Mesenchymal stem cell (in vitro differentiated cells and primary cell): ENCODE measurements at regions not wholly inside any gene's neighbourhood (a gene's known extent, or its start where the extent isn't known, plus 50 kb on each side); places are given as distances from the start of the nearest gene placed in this dataset.

Experiments used
- DNase-seq: peaks from one replicate; pipeline ENCODE4 v3.0.0-alpha.2; 2013
- H2AFZ ChIP-seq: one replicate; pipeline ENCODE4 v1.6.1; 2013; ENCODE audit warnings: low read depth, mild to moderate bottlenecking, control low read depth, inconsistent platforms, low read length, moderate library complexity
- H2AK5ac ChIP-seq: 2 replicates; pipeline ENCODE4 v1.6.1; 2013; ENCODE audit warnings: low read length, moderate library complexity, mild to moderate bottlenecking, inconsistent platforms; ENCODE audit not compliant: severe bottlenecking
- H2BK120ac ChIP-seq: one replicate; pipeline ENCODE4 v1.6.1; 2013; ENCODE audit warnings: low read depth, mild to moderate bottlenecking, inconsistent platforms, low read length, moderate library complexity
- H2BK12ac ChIP-seq, 2 experiments: one replicate each; pipeline ENCODE4 v1.6.1; 2013; ENCODE audit warnings: inconsistent platforms in 2 of 2, low read length in 2 of 2, mild to moderate bottlenecking in 2 of 2, moderate library complexity in 2 of 2, control low read depth in 1 of 2
- H2BK15ac ChIP-seq: one replicate; pipeline ENCODE4 v1.6.1; 2013; ENCODE audit warnings: mild to moderate bottlenecking, low read depth, inconsistent platforms; ENCODE audit not compliant: poor library complexity, severe bottlenecking
- H2BK5ac ChIP-seq: 2 replicates; pipeline ENCODE4 v1.6.1; 2013; ENCODE audit warnings: low read depth, mild to moderate bottlenecking, low read length, control low read depth, inconsistent platforms; ENCODE audit not compliant: poor library complexity, severe bottlenecking
- H3K14ac ChIP-seq, 2 experiments: one replicate each; pipeline ENCODE4 v1.6.1; 2013; ENCODE audit warnings: inconsistent platforms in 2 of 2, low read length in 2 of 2, control low read depth in 1 of 2, mild to moderate bottlenecking in 1 of 2, moderate library complexity in 1 of 2
- H3K18ac ChIP-seq, 2 experiments: one replicate each; pipeline ENCODE4 v1.6.1; 2013; ENCODE audit warnings: inconsistent platforms in 2 of 2, low read length in 2 of 2, control low read depth in 1 of 2, low read depth in 1 of 2, mild to moderate bottlenecking in 1 of 2
- H3K23ac ChIP-seq, 2 experiments: one replicate each; pipeline ENCODE4 v1.6.1; 2013; ENCODE audit warnings: inconsistent platforms in 2 of 2, low read length in 2 of 2, mild to moderate bottlenecking in 2 of 2, moderate library complexity in 2 of 2, control low read depth in 1 of 2
- H3K27ac ChIP-seq: 2 replicates; pipeline ENCODE4 v1.5.1; 2013; ENCODE audit warnings: mild to moderate bottlenecking, moderate library complexity, low read length, control low read depth, inconsistent platforms; ENCODE audit not compliant: poor library complexity, severe bottlenecking
- H3K27me3 ChIP-seq, 2 experiments: 2 replicates each; pipeline versions ENCODE4 v1.6.1 to v1.7.0; 2013; ENCODE audit warnings: low read length in 2 of 2, mild to moderate bottlenecking in 2 of 2, moderate library complexity in 2 of 2, control low read depth in 1 of 2, inconsistent platforms in 1 of 2; ENCODE audit not compliant: control insufficient read depth in 1 of 2, insufficient read depth in 1 of 2
- H3K36me3 ChIP-seq, 2 experiments: 2 replicates each; pipeline versions ENCODE4 v1.6.1 to v1.7.0; 2013; ENCODE audit warnings: low read length in 2 of 2, control low read depth in 1 of 2, inconsistent platforms in 1 of 2, low read depth in 1 of 2, mild to moderate bottlenecking in 1 of 2; ENCODE audit not compliant: insufficient read depth in 2 of 2, control insufficient read depth in 1 of 2
- H3K4ac ChIP-seq, 2 experiments: one replicate each; pipeline ENCODE4 v1.6.1; 2013; ENCODE audit warnings: inconsistent platforms in 2 of 2, low read length in 2 of 2, mild to moderate bottlenecking in 2 of 2, moderate library complexity in 2 of 2, control low read depth in 1 of 2, low read depth in 1 of 2
- H3K4me1 ChIP-seq: 2 replicates; pipeline ENCODE4 v1.6.1; 2013; ENCODE audit warnings: low read depth, low read length, control low read depth; ENCODE audit not compliant: control insufficient read depth, insufficient read depth
- H3K4me2 ChIP-seq: 2 replicates; pipeline ENCODE4 v1.6.1; 2013; ENCODE audit warnings: low read length, mild to moderate bottlenecking, inconsistent platforms; ENCODE audit not compliant: poor library complexity, severe bottlenecking
- H3K4me3 ChIP-seq, 2 experiments: 2 replicates each; pipeline versions ENCODE4 v1.5.1 to v1.7.0; 2013; ENCODE audit warnings: low read length in 2 of 2, mild to moderate bottlenecking in 2 of 2, control low read depth in 1 of 2, low read depth in 1 of 2; ENCODE audit not compliant: insufficient read depth in 1 of 2
- H3K79me1 ChIP-seq: replicated peaks from 2 replicates; pipeline ENCODE4 v1.6.1; 2013; ENCODE audit warnings: mild to moderate bottlenecking, control low read depth, low read length, inconsistent platforms; ENCODE audit not compliant: poor library complexity, severe bottlenecking
- H3K9ac ChIP-seq: 2 replicates; pipeline ENCODE4 v1.7.0; 2013; ENCODE audit warnings: mild to moderate bottlenecking, low read length, moderate library complexity
- H3K9me3 ChIP-seq: 2 replicates; pipeline ENCODE4 v1.7.0; 2013; ENCODE audit warnings: mild to moderate bottlenecking, low read length; ENCODE audit not compliant: control insufficient read depth
- H4K8ac ChIP-seq: one replicate; pipeline ENCODE4 v1.6.1; 2013; ENCODE audit warnings: inconsistent platforms, mild to moderate bottlenecking, low read length, moderate library complexity
- H4K91ac ChIP-seq: one replicate; pipeline ENCODE4 v1.6.1; 2013; ENCODE audit warnings: mild to moderate bottlenecking, low read length, inconsistent platforms
- WGBS: methylation state at CpG from one replicate; pipeline ENCODE4 v1.1.7; 2013; ENCODE audit warnings: mixed read lengths; 5-methylcytosine and 5-hydroxymethylcytosine counted together

GRCh38 chr5:109522404-109522803, 112.6 kb upstream of the PJA2 start:
- no peak overlapping the region for H2AFZ ChIP-seq
- WGBS = no CpG with 5 or more reads among the region's 1 CpG

DNA sequence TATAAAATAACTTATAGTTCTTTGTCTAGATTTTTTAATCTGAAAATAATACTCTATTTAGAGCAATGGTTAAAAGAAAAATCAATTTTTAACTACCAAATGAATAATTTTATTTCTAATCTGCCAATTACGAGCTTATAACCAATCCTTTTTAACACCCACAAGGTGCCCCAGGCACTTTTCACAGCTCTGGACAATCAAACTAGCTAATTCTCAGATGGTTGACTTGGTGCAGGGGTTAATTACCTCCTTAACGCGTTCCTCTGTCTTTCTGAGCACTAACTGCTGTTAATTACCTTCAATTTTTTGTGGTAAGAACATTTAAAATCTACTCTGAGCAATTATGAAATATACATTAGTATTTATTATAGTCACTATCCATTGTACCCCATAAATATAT, 109.6 kb upstream of the PJA2 start:
- no peak overlapping the region for H3K23ac ChIP-seq
- H2BK12ac ChIP-seq = no peak overlapping the region
- H4K8ac ChIP-seq = no peak overlapping the region
- no peak overlapping the region for H2BK15ac ChIP-seq
- H3K4me1 ChIP-seq = no peaks in the 10 kb centered on the region
- DNase-seq = no peak
- no peaks in the 10 kb centered on the region for H3K36me3 ChIP-seq
- no peak overlapping the region for H2AFZ ChIP-seq
- no peak overlapping the region for H2BK120ac ChIP-seq
- no peak overlapping the region for H3K4ac ChIP-seq
- no peak overlapping the region for H3K14ac ChIP-seq
- H2AK5ac ChIP-seq = no peak overlapping the region
- no peak overlapping the region for H3K18ac ChIP-seq
- H2BK5ac ChIP-seq = no peak overlapping the region
- no peak overlapping the region for H3K4me2 ChIP-seq
- no peak overlapping the region for H3K27ac ChIP-seq
- no peak overlapping the region for H3K9ac ChIP-seq
- WGBS = 100% methylated on average over 1 of the region's 3 CpGs
- no peaks in the 10 kb centered on the region for H3K79me1 ChIP-seq
- H3K9me3 ChIP-seq = no peaks in the 10 kb centered on the region
- no peaks in the 10 kb centered on the region for H3K27me3 ChIP-seq
- H4K91ac ChIP-seq = no peak overlapping the region
- H3K4me3 ChIP-seq = no peak overlapping the region

More at GRCh38 chr5:109522404-109522803, 112.6 kb upstream of the PJA2 start:
- no peak overlapping the region for H3K4me2 ChIP-seq
- no peak overlapping the region for H2BK15ac ChIP-seq
- no peak overlapping the region for H3K4ac ChIP-seq
- H3K9me3 ChIP-seq = no peaks in the 10 kb centered on the region
- no peak overlapping the region for H3K23ac ChIP-seq
- H3K14ac ChIP-seq = no peak overlapping the region
- H3K27ac ChIP-seq = no peak overlapping the region
- H3K27me3 ChIP-seq = no peaks in the 10 kb centered on the region
- H3K4me3 ChIP-seq = no peak overlapping the region
- H2AK5ac ChIP-seq = no peak overlapping the region
- no peak overlapping the region for H2BK120ac ChIP-seq
- H4K8ac ChIP-seq = no peak overlapping the region
- H3K9ac ChIP-seq = no peak overlapping the region
- no peak for DNase-seq
- H2BK5ac ChIP-seq = no peak overlapping the region
- H3K36me3 ChIP-seq = no peaks in the 10 kb centered on the region
- H3K4me1 ChIP-seq = no peaks in the 10 kb centered on the region
- H3K18ac ChIP-seq = no peak overlapping the region
- no peaks in the 10 kb centered on the region for H3K79me1 ChIP-seq
- H2BK12ac ChIP-seq = no peak overlapping the region
- H4K91ac ChIP-seq = no peak overlapping the region

DNA sequence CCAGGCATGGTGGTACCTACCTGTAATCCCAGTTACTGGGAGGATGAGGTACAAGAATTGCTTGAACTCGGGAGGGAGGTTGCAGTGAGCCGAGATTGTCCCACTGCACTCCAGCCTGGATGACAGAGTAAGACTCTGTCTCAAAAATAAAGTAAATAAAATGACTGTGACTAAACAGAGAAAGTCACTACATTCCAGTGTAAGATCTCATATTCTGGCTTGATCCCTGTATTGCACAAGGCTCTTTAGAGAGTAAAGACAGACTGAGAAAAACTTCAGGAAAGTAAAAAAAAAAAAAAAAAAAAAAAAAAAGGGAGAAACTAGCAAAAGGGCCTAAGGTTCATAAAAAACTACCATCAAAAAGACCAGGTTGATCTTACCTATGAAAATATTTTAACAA, 106.6 kb upstream of the PJA2 start:
- DNase-seq = peak; percentile 62
- Histone ChIP-seq H3K4me1 (no peaks in the 10 kb centered on the region), H4K91ac (no peak overlapping the region), H2AFZ (no peak overlapping the region), H3K79me1 (no peaks in the 10 kb centered on the region), H3K9ac (peak overlapping the region; percentile 16), H2BK120ac (no peak overlapping the region), H3K36me3 (no peaks in the 10 kb centered on the region), H3K4ac (no peak overlapping the region), H3K23ac (no peak overlapping the region), H3K14ac (no peak overlapping the region), H3K9me3 (no peaks in the 10 kb centered on the region), H4K8ac (no peak overlapping the region), H3K27ac (no peak overlapping the region), H3K4me3 (no peak overlapping the region), H2AK5ac (no peak overlapping the region), H2BK5ac (no peak overlapping the region), H3K18ac (no peak overlapping the region), H2BK12ac (no peak overlapping the region), H3K4me2 (no peak overlapping the region), H3K27me3 (no peaks in the 10 kb centered on the region), H2BK15ac (no peak overlapping the region)
- WGBS = 72% methylated on average over 2 of the region's 2 CpGs

DNA sequence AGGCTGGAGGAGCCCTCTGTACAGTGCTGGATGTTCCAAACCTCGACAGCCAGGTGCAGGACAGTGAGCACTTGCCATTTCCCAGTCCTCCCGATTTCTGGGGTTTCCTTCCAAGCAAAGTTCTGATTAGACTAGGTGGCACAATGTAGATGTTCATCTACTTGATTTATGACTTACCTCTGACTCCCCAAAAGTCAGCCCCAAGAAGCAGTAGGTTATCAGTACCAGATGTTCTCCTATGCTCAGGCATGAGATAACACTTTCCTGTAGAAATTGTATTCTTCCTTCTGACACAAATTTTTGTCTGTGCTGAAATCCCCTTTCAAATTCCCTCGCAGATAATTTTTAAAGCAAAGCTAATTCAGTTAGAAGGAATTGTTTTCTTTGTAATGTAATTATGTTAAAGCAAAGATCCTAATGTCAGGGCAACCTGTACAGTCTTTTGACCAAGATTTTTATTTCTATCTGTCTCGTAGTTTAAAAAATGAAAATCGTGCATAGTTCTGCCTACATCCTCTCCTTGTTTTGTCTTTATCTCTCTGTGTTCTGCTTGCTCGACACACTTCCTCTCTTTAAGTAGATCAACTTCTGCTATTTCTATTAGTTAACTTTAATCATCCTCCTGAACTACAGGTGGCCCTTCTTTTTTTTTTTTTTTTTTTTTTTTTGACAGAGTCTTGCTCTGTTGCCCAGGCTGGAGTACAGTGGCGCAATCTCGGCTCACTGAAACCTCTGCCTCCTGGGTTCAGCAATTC, 102.4 kb upstream of the PJA2 start:
- Histone ChIP-seq H3K14ac (no peak overlapping the region), H2AFZ (no peak overlapping the region), H4K8ac (no peak overlapping the region), H3K36me3 (no peaks in the 10 kb centered on the region), H3K9me3 (no peaks in the 10 kb centered on the region), H2BK12ac (no peak overlapping the region), H3K9ac (no peak overlapping the region), H3K23ac (no peak overlapping the region), H3K18ac (no peak overlapping the region), H3K79me1 (no peaks in the 10 kb centered on the region), H3K4me3 (no peak overlapping the region), H3K4ac (no peak overlapping the region), H3K4me1 (no peaks in the 10 kb centered on the region), H3K27ac (no peak overlapping the region), H3K4me2 (no peak overlapping the region), H2BK5ac (no peak overlapping the region), H3K27me3 (no peaks in the 10 kb centered on the region), H2BK120ac (no peak overlapping the region), H2AK5ac (no peak overlapping the region), H4K91ac (no peak overlapping the region), H2BK15ac (no peak overlapping the region)
- no peak for DNase-seq
- 88% methylated on average over 7 of the region's 8 CpGs for WGBS
